ENCODE measurements at regions not wholly inside any gene's neighbourhood (a gene's known extent, or its start where the extent isn't known, plus 50 kb on each side); places are given as distances from the start of the nearest gene placed in this dataset.
A peak's percentile ranks its signal among the peaks of the same experiment; 100 is the strongest.

DNA sequence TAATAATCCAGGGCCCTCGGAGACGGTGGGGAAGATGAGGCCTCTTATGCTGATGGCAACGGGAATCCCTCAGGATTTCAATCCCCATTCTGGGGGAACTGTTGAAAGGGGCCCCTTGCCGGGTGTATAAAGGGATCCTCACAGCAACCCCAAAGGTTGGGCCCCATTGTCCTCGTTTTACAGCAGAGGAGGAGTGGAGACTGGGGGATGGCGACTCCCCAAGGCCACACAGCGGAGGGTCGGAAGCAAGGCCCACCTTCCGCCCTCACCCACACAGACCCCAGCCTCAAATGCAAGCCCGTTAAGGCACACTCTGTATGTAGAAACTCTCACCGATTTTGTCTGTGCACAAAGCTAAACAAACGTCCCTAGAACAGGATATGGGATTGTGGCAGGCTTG, 327.9 kb upstream of the DIO3 start:
- no peak for DNase-seq

DNA sequence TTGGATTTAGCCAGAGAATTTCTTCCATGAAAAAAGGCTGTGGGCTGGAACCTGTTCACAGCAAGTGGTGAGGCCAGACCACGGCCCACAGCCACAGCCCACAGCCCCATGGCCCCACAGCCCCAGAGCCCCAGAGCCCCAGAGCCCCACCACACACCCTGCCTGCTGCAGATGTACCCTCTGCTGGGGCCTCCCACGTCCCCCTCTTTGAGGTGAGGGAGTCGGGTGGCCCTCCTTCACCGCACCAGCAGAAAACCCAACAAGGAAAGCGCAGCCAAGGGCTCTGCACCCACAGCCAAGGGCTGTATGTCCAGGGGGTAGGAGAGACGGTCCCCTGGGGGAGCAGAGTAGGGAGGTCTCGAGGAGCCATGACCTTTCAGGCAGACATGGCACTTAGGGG, 327.5 kb upstream of the DIO3 start:
- no peak for DNase-seq

DNA sequence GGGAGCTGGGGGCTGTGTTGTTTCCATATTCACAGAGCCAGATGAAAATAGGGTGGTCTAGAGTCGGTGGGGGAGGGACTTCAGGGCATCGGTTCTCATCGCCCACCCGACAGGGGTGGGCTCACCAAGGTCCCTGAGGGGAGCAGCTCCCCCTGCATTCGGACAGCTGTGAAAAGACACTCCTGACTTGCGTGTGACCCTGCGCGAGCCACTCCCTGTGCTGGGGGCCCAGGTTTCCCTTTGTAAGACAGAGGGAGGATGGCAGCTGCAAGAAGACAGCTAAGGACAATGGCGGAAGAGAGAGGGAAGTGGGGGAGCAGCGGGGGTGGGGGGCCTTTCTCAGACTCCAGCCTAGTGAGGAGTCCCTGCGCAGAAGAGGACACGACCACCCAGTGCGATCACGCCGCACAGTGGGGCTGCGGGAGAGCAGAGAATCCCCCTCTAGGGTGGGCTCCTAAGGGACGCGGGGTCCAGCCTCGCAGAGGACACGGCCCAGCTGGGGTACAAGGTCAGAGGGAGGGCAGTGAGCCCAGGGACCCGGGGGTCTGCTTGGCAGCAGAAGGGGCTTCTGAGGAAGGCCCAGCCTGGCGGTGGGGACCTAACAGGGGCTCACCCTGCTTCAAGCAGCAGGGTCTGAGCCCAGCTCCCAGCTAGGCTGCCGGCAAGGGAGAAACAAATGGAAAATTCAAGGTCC, 326.9 kb upstream of the DIO3 start:
- DNase-seq, result no peak

DNA sequence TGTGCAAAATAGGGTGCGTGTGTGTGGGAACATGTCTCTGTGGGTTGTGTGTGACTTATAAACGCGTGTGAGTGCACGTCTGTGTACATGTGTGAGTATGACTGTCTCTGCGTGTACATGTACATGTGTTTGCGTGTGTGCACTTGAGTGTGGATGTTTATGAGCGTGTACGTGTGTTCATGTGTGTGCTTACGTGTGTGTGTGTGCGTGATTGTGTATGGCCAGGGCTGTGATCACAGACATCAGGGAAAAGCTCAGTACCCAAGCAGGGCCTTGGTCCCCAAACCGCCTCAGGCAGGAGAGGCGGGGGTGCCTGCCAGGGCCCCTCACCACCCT, 326.3 kb upstream of the DIO3 start:
- DNase-seq, result no peak

DNA sequence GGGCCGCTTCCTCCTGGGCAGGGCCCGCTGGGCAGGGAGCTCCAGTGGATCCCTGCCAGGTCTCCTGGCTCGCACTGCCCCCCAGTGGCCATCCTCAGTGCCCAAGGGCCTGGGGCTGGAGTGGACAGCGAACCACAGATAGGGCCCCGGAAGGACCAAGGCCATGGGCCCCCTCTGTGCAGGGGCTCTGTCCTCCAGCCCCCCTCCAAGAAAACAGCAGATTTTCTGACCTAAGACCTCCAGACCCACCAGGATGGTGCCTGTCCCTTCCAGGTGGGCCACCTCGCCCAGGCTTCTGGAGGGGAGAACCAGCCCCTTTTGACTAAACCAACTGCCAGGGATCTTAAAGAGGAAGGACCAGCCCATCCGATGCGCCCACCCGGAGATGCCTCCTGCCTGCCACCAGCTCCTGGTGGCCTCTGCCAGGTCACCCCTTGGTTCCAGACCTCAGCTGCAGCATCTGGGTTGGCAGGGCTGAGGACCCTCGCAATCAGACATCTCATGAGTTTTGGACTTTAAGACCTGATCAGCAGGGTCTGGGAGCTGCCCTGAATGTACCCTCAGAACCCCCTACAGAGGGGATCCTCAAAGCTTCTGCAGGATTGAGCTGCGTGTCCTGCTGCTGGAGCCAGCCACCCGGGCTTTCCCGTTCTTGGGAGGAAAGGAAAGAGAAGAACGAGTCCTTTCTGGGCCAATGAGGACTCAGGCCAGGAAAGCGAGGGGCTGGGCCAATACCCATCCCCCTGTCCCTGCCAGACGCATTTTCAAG, 325.8 kb upstream of the DIO3 start:
- DNase-seq, result peak; percentile 40

DNA sequence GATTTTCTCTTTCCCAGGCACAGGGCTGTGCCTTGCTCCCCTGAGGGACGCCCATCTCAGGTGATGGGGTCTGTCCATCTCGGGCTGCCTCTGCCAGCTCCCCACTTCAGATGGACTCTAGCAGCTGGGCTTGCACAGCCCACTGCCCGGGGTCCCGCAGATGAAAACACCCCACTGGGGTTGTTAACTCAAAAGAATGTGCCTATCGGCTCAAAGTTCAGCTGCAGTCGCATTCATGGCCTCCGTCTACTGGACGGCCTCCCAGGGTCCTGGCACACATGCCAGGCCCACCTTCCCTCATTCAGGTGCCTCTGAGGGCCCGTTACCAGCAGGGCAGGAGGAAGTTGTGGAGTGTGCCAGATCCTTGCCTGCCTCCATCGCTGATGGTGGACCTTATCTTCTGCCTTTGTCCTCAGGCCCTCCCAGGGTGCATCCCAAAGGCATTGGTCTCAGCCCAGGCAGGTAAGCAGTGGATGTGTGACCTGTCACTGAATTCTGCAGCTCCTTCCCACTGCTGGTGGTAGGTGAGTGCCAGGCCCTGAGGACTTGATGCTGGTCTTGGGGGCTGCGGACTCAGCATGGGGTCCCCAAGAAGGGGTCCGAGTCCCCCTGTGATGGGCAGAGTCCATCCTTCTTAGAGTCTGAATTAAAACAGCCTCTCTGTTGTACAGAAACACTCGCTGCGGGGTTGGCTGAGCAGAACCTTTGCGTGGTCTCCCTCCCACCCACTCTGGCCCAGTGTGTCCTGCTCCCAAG, 324.6 kb upstream of the DIO3 start:
- DNase-seq, result no peak

DNA sequence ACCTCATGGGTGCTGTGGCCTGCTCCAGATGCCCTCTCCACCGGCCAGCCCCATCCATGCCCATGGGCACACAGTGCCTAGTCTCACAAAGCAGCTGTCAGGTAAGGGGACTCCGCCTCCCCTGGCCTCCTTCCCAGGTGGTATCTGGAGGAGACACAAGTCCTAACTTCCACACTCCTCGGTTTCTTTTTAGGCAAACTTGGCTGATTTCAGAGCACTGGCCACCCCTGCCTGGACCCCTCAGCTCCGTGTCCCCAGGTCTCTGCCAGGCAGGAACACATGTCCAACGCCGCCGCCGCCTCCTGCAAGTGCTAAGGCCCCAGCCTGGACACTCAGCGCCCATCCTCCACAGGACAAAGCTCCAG, 324.1 kb upstream of the DIO3 start:
- DNase-seq, result no peak

DNA sequence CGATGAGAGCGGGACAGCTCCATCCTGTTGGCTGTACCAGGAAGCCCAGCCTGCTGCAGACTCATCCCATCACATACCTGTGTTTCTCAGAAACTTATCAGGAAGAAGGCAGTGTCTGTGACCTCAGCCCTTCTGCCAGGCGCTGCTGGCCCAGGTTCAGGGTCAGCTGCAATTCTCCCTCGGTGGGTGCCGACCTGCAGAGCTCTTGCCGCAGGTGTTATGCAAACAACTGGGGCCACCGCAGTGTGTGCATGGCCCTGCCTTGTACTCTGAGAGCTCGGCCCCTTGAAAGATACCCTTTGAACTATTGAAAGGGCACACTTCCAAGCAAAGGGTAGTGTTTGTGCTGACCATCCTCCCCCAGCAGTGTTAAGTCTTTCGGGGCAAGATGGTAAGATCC, 322.2 kb upstream of the DIO3 start:
- DNase-seq, result no peak

DNA sequence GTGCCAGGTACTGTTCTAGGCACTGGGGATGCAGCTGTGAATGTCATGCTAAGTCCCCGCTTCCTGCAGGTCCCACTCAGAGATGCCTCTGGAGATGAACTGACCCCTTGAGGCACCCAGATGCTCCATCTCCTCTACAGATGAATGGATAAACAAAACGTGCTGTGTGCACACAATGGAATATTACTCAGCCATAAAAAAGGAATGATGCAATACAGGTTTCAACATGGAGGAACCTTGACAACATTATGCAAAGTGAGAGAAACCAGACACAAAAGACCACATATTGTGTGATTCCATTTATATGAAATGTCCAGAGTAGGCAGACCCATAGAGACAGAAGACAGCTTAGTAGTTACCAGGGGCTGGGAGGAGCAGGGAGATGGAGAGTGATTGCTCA, 320.1 kb upstream of the DIO3 start:
- no peak for DNase-seq

DNA sequence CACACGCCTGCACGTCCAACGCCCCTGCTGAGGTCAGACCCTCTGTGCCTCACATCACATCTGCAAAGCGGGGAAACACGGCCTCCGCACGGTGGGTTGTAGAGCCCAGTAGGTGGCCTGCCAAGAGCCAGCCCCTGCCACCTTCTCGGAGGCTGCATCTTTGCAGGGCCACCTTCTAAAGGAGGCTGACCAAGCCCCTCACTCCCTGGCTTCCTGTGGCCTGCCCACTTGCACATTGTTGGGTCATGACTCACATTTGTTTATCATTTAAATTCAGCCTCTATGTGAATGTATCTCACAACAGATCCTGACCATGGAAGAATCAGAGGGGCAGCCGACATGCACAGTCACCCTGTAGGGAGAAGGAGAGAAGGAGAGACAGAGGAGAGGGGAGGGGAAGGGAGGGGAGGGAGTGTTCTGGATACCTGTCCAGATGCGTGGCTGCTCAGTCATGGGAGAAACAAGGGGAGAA, 319.5 kb upstream of the DIO3 start:
- DNase-seq, result no peak

DNA sequence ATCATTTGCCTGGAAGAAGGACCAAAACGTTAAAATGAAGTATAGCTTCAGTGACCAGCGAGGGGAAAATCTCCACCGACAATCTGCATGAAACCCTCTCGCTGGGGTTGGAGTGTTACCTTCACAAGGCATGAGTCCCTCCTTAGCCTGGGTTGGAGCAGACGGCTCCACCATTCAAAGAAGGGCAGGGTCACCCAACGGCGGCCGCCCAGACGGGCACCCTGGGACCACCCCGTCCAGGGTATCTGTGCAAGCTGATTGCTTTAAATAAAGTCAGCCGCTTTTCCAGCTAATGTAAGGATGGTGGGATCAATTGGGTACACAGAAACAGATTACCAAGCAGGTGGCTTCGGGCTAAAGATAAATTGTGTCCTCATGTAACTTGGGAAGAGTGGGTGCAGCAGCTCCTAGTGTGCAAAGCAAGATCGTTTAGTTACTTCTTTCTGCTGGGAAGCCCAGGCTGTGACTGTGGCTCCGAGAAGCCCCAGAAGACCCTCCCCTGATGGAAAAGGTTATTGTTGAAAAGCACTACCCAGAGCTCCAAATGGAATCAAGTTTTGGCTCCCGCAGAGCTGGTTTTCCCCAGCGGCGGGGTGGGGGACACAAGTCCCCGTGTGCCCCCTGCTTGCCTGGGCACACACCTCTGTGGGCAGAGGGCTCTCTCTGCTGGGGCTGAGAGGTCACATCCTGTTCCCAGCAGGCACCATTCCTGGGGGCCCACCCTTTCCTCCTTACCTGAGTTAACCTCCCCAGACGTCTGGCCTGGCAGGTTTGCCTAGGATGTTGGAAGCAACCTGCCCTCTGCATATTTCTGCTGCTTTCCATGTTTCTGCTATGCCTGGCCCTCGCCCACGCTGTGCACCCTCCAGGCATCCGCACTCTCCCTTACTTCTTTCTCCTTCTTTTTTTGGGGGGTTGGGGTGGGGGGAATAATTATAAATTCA, 318.6 kb upstream of the DIO3 start:
- no peak for DNase-seq

DNA sequence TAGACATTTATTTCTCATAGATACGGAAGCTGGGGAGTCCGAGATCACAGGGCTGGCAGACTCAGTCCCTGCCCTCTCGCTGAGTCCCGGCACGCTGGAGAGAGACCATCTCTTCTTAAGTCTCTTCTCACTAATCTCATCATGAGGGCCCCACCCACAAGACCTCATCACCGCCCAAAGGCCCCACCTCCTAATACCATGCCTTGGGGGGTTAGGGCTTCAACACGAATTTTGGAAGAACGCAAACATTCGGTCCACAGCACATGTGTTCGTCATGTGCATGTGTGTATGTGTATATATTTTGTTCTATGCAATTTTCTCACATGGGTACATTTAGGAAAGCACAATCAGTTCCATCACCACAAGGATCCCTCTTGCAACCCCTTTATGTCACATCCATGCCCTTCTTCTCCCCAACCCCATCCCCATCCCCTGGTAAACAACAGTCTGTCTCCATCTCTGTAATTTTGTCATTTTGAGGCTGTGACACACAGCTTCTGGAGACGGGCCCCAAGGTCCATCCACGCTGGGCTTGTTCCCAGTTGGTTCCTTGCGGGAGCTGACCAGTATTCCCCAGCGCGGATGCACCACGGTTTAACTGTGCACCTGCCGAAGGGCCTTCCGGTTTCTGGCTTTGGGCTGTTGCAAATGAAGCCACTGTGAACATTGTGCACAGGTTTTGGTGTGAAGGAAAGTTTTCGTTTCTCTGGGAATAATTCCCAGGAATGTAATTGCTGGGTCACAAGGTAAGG, 317.5 kb upstream of the DIO3 start:
- DNase-seq, result no peak

DNA sequence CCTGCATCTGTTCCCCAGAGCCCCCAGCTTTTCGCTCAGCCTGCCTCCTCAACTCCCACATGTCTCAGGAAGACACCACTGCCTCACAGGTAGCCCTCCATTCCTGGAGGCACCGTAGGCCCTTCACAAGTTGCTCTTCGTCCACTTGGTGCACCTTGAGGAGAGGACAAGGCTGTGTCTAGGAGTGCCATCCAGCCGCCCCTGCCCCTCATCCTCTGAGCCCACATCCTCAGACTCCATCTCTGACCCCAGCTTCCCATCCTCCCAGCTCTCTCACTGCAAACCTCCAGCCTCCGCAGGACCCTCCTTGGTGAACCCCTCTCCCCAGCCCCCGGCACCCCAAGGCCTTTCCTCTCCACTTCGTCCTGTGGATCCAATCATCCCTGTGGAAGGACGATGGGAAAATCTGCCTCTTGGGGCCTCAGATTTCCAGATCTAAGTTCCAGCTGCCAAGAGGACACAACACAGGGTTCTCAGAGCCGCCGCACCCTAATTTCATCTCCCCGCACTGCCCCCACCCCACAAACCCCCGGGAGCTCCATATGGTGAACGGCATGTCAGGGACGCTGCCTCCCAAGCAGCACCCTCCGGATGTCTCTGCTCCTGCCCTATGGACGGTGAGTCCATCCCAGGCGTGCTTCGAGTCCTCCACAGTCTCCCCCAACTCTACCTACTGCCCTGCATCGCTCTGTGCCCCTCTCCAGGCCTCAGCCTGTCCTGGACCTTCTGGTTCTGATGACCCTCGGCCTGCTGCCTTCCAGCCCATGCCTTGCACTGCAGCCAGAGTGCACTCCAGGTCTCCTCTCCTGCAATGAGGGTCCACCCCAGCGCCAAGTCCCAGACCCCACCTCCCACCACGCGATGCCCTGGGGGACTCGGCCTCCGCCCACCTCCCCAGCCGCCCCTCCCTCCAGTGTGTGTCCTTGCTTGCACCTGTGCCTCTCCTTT, 314.1 kb upstream of the DIO3 start:
- no peak for DNase-seq

DNA sequence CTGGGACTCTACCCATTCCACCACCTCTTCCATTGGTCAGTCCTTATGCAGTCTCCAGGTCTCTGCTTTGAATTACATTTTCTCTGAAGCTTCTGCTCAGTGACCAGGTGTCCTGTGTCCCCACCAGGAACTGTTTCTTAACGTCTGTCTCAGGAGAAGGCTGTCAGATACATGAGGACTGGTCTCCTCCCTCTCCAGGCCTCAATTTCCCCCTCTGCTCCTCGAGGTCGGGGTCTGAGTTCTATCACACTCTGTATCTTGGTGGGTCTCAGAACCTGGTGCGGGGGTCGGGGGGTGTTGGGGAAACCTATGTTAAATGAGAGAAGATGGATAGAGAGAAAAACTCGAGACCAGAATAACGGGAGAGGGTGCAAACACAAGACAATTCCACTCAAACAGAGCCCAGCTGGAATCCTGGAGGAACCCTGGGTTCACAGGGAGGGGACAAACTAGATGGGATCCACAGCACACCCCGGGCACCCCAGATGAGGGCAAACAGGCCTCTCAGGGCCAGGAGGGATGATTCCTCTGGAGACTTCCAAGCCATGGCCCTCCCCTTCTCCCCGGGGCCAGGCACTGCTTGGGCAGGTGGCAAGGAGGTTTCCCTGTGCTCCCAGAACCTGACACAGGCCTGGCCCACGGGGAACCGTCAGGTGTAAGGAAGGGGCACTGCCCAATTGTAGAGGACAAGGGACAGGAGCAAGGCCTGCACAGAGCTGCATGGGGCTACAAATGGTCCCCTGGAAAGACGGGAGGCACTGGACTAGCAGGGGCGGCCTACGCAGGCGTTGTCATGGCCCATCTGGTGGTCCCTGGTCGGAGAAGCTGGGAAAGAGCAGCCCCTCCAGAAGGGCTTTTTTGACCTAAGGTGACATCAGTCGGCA, 313.2 kb upstream of the DIO3 start:
- DNase-seq, result no peak

DNA sequence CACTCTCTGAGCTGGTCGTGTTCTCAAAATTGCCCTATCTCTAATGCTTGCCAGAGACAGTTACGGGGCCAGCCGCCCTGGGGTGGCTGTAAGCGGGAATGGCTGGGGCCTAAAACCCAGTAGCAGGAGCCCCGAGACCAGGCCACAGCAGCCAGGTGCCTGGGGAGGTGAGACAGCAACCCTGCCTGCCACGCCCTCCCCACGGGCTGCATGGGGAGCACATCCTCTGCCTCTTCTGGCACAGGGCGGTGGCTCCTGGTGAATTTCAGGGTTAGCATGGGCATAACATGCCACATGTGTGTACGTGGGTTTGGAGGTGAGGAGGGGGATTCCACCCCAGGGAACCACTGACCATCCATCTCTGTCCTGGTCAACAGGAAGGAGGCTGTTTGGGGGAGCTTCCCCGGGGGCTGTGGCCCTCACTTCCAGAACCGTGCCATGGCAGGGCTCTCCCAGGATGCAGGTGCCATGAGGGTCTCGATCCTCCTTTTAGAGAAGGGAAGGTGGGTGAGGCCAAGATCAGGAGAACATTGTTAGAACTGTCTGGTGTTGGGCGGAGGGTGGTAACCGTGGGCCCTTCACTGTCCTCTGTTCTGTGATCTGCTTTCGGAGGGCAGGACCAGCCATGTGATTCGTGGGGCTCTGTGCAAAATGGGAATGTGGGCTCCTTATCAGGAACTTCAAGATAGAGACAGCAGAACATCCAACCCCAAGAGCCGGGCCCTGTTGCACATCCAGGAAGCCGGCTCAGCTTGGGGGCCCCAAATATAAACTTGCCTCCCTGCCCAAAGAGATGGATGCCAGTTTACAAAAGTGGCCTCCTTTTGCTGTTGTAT, 312.2 kb upstream of the DIO3 start:
- no peak for DNase-seq

DNA sequence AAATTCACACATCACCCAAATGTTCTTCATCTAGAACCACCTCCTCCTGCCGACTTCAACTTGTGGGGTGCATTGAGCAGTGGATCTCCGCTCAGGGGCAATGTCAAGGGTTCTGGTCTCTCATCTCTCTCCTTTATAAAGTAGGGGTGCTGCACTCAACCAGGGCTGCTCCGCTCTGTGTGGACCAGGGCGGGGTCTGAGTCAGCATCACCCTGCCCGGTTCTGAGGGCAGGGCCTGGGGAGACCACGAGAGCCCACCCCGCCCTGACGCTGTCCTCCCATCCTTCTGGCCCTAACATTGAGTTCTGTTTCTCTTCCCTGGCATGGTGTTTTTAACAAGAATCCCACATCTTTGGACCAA, 311.6 kb upstream of the DIO3 start:
- DNase-seq, result no peak

DNA sequence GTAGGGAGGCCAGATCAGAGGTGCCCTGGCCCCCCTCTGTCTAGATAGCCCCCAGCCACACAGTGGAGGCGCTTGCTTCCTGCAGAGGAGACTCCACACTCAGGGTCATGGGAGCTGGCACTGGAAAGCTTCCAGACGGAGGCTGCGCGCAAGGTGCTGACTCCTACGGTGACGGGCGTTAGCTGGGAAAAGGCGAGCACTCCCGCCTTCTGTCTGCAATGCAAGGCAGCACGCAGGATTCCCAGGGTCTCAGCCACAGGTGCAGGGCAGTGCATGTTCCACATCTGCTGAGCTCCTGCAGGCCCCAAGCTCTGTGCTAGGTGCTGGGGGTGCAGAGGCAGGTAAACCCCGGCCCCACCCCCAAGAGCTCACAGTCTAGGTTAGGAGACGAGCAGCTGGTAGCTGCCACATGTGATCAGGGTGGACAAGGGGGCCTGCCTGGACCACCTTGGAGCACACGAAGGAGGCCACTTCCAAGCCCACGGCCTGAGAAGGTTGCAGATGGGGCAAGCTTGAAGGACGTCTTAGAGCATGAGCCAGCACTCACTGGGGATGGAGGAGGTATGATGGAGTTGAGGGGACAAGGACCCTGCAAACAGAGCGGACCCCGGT, 310.9 kb upstream of the DIO3 start:
- DNase-seq, result no peak

DNA sequence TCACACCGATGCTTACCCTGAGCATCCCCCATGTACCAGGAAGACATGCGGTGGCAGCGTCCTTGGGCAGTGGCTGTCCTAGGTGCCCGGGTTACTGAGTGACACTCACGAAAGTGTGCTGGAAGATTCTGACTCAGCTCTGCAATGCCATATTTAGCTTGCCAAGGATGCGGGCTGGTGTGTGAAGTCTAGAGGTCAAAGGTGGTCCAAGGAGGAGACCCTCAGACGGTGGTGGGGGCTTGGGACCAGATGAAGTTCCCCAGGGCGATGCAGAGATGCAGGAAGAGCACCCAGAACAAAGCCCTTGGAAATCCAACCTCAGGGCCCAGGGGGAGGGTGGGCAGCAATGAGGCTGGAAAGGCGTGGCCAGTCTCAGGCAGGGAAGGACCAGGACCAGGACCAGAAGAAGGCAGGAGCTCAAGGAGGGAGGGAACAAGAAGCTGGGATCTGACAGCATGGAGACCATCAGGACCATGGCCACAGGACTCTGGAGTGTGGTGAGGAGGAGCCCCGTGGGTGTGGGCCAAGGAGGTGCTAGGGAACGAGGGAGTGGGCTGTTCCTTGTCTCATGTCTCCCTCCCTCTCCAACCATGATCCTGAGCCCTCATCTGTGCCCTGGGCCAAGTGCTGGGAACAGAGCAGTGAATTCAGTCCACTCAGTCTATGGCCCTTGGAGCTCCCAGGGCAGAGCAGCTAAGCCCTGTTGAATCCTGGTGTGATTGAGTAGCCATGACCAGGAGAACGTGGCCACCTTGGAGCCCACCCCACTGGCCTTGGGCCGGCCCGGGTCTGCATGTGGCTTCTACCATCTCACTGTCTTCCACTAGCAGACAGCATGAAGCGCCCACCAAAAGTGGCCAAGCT, 310.1 kb upstream of the DIO3 start:
- no peak for DNase-seq

Measured in NCI-H1092 treated with DMSO at 0.1 percent for 48 hours (cell line).